ENCODE measurements at regions not wholly inside any gene's neighbourhood (a gene's known extent, or its start where the extent isn't known, plus 50 kb on each side); places are given as distances from the start of the nearest gene placed in this dataset.

- TF ChIP-seq EZH2 (IDR thresholded peaks at IDR 0.05; ENCODE audit: borderline replicate concordance, low read length) = no peak
- TF ChIP-seq, protein P1, sequence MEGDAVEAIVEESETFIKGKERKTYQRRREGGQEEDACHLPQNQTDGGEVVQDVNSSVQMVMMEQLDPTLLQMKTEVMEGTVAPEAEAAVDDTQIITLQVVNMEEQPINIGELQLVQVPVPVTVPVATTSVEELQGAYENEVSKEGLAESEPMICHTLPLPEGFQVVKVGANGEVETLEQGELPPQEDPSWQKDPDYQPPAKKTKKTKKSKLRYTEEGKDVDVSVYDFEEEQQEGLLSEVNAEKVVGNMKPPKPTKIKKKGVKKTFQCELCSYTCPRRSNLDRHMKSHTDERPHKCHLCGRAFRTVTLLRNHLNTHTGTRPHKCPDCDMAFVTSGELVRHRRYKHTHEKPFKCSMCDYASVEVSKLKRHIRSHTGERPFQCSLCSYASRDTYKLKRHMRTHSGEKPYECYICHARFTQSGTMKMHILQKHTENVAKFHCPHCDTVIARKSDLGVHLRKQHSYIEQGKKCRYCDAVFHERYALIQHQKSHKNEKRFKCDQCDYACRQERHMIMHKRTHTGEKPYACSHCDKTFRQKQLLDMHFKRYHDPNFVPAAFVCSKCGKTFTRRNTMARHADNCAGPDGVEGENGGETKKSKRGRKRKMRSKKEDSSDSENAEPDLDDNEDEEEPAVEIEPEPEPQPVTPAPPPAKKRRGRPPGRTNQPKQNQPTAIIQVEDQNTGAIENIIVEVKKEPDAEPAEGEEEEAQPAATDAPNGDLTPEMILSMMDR (conservative IDR thresholded peaks at IDR 0.05 in 1 of 2, IDR thresholded peaks at IDR 0.05 in 1 of 2; ENCODE audit: extremely low read depth in 1 of 2, insufficient read depth in 1 of 2, low read depth in 1 of 2, low read length in 2 of 2) = no peak
Observed at GRCh38 chr9:22173908-22174307, 164.8 kb upstream of the CDKN2B start.
